ENCODE measurements at regions not wholly inside any gene's neighbourhood (a gene's known extent, or its start where the extent isn't known, plus 50 kb on each side); places are given as distances from the start of the nearest gene placed in this dataset.

GRCh38 chr10:131533846-131534526, 222.5 kb upstream of the TCERG1L start:
- Histone ChIP-seq H3K27ac (no peak overlapping the region), H3K4me3 (no peak overlapping the region), H3K36me3 (no peaks in the 10 kb centered on the region), H3K4me1 (ENCODE audit: control insufficient read depth in 1 of 2, low read depth in 2 of 2) (no peaks in the 10 kb centered on the region), H3K9me3 (no peaks in the 10 kb centered on the region), H3K27me3 (replicated peaks; ENCODE audit: insufficient read depth) (no peaks in the 10 kb centered on the region)
- ATAC-seq (ENCODE audit: insufficient number of reproducible peaks, low FRiP score, low read depth) (no peak), DNase-seq (ENCODE audit: low spot score) (no peak)
- TF ChIP-seq, protein P1, sequence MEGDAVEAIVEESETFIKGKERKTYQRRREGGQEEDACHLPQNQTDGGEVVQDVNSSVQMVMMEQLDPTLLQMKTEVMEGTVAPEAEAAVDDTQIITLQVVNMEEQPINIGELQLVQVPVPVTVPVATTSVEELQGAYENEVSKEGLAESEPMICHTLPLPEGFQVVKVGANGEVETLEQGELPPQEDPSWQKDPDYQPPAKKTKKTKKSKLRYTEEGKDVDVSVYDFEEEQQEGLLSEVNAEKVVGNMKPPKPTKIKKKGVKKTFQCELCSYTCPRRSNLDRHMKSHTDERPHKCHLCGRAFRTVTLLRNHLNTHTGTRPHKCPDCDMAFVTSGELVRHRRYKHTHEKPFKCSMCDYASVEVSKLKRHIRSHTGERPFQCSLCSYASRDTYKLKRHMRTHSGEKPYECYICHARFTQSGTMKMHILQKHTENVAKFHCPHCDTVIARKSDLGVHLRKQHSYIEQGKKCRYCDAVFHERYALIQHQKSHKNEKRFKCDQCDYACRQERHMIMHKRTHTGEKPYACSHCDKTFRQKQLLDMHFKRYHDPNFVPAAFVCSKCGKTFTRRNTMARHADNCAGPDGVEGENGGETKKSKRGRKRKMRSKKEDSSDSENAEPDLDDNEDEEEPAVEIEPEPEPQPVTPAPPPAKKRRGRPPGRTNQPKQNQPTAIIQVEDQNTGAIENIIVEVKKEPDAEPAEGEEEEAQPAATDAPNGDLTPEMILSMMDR (IDR thresholded peaks at IDR 0.05), result no peak

DNA sequence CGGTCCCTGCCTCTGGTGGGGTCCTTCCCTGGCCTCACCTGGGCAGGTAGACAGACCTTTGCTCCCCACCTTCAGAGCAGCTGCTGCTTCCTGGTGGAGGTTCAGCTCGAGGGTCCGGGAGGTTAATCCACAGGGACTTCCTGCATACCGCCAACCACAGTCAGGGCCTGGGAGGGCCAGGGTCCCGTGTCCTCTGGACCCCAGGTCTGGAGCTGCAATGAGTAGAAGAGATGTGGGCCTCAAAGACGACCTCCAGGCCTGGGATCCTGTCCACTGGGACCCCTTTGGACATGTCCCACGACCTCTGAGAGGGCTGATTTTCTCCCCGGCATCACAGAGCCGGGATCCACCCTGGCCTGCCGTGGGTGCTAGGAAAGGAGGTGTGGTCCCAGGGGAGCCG, 223.3 kb upstream of the TCERG1L start:
- ATAC-seq (ENCODE audit: insufficient number of reproducible peaks, low FRiP score, low read depth) (no peak), DNase-seq (ENCODE audit: low spot score) (no peak)
- Histone ChIP-seq H3K27me3 (replicated peaks; ENCODE audit: insufficient read depth) (no peaks in the 10 kb centered on the region), H3K4me1 (ENCODE audit: control insufficient read depth in 1 of 2, low read depth in 2 of 2) (no peaks in the 10 kb centered on the region), H3K9me3 (no peaks in the 10 kb centered on the region), H3K4me3 (no peak overlapping the region), H3K27ac (no peak overlapping the region), H3K36me3 (no peaks in the 10 kb centered on the region)
- TF ChIP-seq, protein P1 (IDR thresholded peaks at IDR 0.05), result no peak

DNA sequence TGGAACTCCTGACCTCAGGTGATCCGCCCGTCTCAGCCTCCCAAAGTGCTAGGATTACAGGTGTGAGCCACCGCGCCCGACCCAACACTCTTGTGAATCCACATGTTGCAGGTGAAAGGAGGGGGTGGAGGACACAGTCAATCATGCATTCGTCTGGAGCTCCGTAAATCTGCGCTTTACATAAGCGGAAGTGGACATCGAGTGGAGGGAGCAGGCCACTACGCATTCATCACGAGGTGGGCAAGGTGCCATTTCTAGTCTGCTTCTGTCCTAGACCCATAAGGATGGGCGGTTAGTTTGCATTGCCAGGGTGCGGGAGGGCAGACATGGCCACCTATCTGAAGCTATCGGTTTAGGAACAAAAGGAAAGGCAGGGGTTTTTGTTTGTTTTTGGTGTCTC, 225.2 kb upstream of the TCERG1L start:
- Histone ChIP-seq H3K4me1 (ENCODE audit: control insufficient read depth in 1 of 2, low read depth in 2 of 2) (no peaks in the 10 kb centered on the region), H3K4me3 (no peak overlapping the region), H3K27me3 (replicated peaks; ENCODE audit: insufficient read depth) (no peaks in the 10 kb centered on the region), H3K36me3 (no peaks in the 10 kb centered on the region), H3K9me3 (no peaks in the 10 kb centered on the region), H3K27ac (no peak overlapping the region)
- no peak for DNase-seq (ENCODE audit: low spot score)
- no peak for ATAC-seq (ENCODE audit: insufficient number of reproducible peaks, low FRiP score, low read depth)
- TF ChIP-seq, protein P1 (IDR thresholded peaks at IDR 0.05), result no peak

DNA sequence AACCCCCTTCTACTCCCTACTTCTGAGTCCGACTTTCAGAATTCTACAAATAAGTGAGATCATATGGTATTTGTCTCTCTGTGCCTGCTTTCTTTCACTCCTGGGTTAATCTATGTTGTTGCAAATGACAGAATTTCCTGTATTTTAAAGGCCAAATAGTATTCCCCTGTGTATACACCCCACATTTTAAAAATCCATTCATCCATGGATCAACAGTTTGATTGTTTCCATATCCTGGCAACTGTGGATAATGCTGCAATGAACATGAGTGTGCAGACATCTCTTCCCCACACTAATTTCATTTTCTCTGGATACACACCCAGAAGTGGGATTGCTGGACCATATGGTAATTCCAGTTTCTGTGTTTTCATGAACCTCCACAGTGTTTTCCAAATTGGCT, 225.8 kb upstream of the TCERG1L start:
- ATAC-seq (ENCODE audit: insufficient number of reproducible peaks, low FRiP score, low read depth) (no peak), DNase-seq (ENCODE audit: low spot score) (no peak)
- H3K27ac ChIP-seq, result no peak overlapping the region
- no peaks in the 10 kb centered on the region for H3K9me3 ChIP-seq
- TF ChIP-seq, protein P1 (IDR thresholded peaks at IDR 0.05), result no peak
- no peak overlapping the region for H3K4me3 ChIP-seq
- H3K27me3 ChIP-seq (replicated peaks; ENCODE audit: insufficient read depth), result no peaks in the 10 kb centered on the region
- no peaks in the 10 kb centered on the region for H3K36me3 ChIP-seq
- H3K4me1 ChIP-seq (ENCODE audit: control insufficient read depth in 1 of 2, low read depth in 2 of 2), result no peaks in the 10 kb centered on the region

GRCh38 chr10:131544495-131544894, 233.0 kb upstream of the TCERG1L start:
- DNase-seq (ENCODE audit: low spot score) (no peak), ATAC-seq (ENCODE audit: insufficient number of reproducible peaks, low FRiP score, low read depth) (no peak)
- TF ChIP-seq, protein P1 (IDR thresholded peaks at IDR 0.05), result no peak
- no peaks in the 10 kb centered on the region for H3K36me3 ChIP-seq
- no peaks in the 10 kb centered on the region for H3K27me3 ChIP-seq (replicated peaks; ENCODE audit: insufficient read depth)
- no peak overlapping the region for H3K27ac ChIP-seq
- no peak overlapping the region for H3K4me3 ChIP-seq
- H3K9me3 ChIP-seq, result no peaks in the 10 kb centered on the region
- H3K4me1 ChIP-seq (ENCODE audit: control insufficient read depth in 1 of 2, low read depth in 2 of 2), result no peaks in the 10 kb centered on the region

Measured in thoracic aorta (tissue), 2 donors.